ENCODE measurements at regions not wholly inside any gene's neighbourhood (a gene's known extent, or its start where the extent isn't known, plus 50 kb on each side); places are given as distances from the start of the nearest gene placed in this dataset.

- TF ChIP-seq, protein P1, sequence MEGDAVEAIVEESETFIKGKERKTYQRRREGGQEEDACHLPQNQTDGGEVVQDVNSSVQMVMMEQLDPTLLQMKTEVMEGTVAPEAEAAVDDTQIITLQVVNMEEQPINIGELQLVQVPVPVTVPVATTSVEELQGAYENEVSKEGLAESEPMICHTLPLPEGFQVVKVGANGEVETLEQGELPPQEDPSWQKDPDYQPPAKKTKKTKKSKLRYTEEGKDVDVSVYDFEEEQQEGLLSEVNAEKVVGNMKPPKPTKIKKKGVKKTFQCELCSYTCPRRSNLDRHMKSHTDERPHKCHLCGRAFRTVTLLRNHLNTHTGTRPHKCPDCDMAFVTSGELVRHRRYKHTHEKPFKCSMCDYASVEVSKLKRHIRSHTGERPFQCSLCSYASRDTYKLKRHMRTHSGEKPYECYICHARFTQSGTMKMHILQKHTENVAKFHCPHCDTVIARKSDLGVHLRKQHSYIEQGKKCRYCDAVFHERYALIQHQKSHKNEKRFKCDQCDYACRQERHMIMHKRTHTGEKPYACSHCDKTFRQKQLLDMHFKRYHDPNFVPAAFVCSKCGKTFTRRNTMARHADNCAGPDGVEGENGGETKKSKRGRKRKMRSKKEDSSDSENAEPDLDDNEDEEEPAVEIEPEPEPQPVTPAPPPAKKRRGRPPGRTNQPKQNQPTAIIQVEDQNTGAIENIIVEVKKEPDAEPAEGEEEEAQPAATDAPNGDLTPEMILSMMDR (IDR thresholded peaks at IDR 0.05), result no peak
- no peak for TF ChIP-seq EP300 (IDR thresholded peaks at IDR 0.05)
- TF ChIP-seq POLR2AphosphoS5 (IDR thresholded peaks at IDR 0.05), result no peak
- TF ChIP-seq POLR2A (IDR thresholded peaks at IDR 0.05), result no peak
- no peaks in the 10 kb centered on the region for H3K9me3 ChIP-seq
- WGBS, result 30% methylated on average over 6 of the region's 6 CpGs
- H3K27ac ChIP-seq, result no peak overlapping the region
- peaks cover 11% of the 10 kb centered on the region for H3K4me1 ChIP-seq
- H3K4me3 ChIP-seq, result no peak overlapping the region
- H3K36me3 ChIP-seq, result no peaks in the 10 kb centered on the region
- H3K27me3 ChIP-seq, result no peaks in the 10 kb centered on the region
- no peak for DNase-seq (ENCODE audit: low spot score in 2 of 2)
Observed at GRCh38 chr10:44463511-44464121, 78.7 kb upstream of the CXCL12 start.

DNA sequence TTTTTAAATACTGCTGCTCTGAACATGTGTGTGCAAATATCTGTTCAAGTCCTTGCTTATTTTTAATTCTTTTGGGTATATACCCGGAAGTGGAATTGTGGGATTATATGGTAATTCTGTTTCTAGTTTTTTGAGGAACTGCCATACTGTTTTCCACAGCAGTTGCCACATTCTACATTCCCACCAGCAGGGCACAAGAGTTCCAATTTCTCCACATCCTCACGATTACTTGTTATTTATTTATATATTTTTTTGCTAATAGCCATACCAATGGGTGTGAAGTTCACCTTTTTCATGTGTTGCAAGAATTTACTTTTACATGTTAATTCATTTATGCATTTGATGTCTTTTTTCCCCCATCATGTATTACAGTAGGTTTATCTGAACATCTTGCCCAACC, 79.6 kb upstream of the CXCL12 start:
- DNase-seq (ENCODE audit: low spot score in 2 of 2), result no peak
- no peak for TF ChIP-seq EP300 (IDR thresholded peaks at IDR 0.05)
- no peak for TF ChIP-seq POLR2AphosphoS5 (IDR thresholded peaks at IDR 0.05)
- no peak for TF ChIP-seq POLR2A (IDR thresholded peaks at IDR 0.05)
- TF ChIP-seq, protein P1 (IDR thresholded peaks at IDR 0.05), result no peak
- no peaks in the 10 kb centered on the region for H3K27me3 ChIP-seq
- no peaks in the 10 kb centered on the region for H3K9me3 ChIP-seq
- H3K4me3 ChIP-seq, result no peak overlapping the region
- WGBS, result 41% methylated on average over 2 of the region's 2 CpGs
- H3K27ac ChIP-seq, result no peak overlapping the region
- H3K36me3 ChIP-seq, result no peaks in the 10 kb centered on the region
- H3K4me1 ChIP-seq, result peaks cover 11% of the 10 kb centered on the region

DNA sequence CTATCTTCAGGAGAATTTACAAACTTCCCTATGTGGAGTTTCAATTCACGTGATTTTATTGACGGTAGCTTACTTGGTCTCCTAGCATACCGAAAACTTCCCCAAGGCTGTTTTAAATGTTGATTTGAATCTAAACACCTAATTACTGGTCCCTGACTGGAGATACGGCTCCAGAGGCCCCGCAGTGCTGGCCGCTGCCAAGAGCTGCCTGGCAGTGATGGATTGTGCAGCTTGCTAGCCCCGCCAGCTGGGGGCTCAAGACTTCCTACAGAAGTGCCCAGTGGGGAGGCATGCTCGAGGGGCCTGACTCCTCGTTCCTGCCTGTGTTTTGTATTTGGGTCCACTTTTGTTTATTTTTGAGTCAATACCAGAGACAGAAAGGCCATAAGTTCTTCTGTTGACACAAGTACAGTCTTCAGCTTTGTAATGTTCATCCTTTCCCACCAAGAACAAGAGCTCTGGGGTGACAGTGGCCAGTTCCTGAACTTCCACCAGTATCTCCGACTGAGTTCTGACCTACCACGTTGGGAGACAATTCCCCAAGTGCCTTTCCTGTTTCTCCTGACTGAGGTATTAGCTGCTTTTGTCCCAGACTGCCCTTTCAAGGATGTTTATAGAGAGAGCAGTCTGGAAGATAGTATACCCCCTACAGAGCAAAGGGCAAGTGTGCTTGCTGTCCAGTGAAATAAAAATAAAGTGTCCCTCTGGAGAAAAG, 80.7 kb upstream of the CXCL12 start:
- no peak overlapping the region for H3K4me3 ChIP-seq
- TF ChIP-seq POLR2AphosphoS5 (IDR thresholded peaks at IDR 0.05), result no peak
- TF ChIP-seq POLR2A (IDR thresholded peaks at IDR 0.05), result no peak
- TF ChIP-seq, protein P1 (IDR thresholded peaks at IDR 0.05), result no peak
- TF ChIP-seq EP300 (IDR thresholded peaks at IDR 0.05), result no peak

GRCh38 chr10:44466236-44466635, 81.3 kb upstream of the CXCL12 start:
- WGBS, result 79% methylated on average over 2 of the region's 2 CpGs
- TF ChIP-seq EP300 (IDR thresholded peaks at IDR 0.05) (no peak), POLR2AphosphoS5 (IDR thresholded peaks at IDR 0.05) (no peak), POLR2A (IDR thresholded peaks at IDR 0.05) (no peak)
- TF ChIP-seq, protein P1 (IDR thresholded peaks at IDR 0.05), result no peak
- DNase-seq (ENCODE audit: low spot score in 2 of 2), result no peak

More for the DNA sequence above, 80.7 kb upstream of the CXCL12 start:
- 40% methylated on average over 11 of the region's 11 CpGs for WGBS
- Histone ChIP-seq H3K9me3 (no peaks in the 10 kb centered on the region), H3K27ac (no peak overlapping the region), H3K27me3 (no peaks in the 10 kb centered on the region), H3K4me1 (peaks cover 8% of the 10 kb centered on the region), H3K36me3 (no peaks in the 10 kb centered on the region)
- DNase-seq (ENCODE audit: low spot score in 2 of 2), result no peak

DNA sequence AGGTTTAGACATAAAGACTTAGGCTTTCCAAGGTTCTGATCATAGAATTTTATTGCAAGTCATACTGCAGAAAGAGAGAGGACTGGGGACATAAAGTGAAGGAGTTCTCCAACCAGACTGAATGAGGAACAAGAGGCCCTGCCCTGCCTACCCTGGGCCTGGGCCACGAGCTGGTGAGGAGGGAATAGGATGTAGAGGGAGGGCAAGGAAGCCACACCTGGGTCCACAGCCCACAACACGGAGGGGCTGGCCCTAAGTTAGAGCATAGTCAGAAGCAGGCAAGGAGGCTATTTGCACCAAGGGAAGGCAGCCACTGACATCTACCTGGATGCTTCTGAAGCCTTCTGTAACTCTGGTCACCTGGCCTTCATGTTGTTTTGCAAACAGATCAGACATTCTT, 82.2 kb upstream of the CXCL12 start:
- H3K27me3 ChIP-seq, result no peaks in the 10 kb centered on the region
- 66% methylated on average over 2 of the region's 2 CpGs for WGBS
- TF ChIP-seq POLR2AphosphoS5 (IDR thresholded peaks at IDR 0.05), result no peak
- TF ChIP-seq, protein P1 (IDR thresholded peaks at IDR 0.05), result no peak
- no peak overlapping the region for H3K4me3 ChIP-seq
- H3K36me3 ChIP-seq, result no peaks in the 10 kb centered on the region
- H3K4me1 ChIP-seq, result peaks cover 5% of the 10 kb centered on the region
- DNase-seq (ENCODE audit: low spot score in 2 of 2), result no peak
- H3K27ac ChIP-seq, result no peak overlapping the region
- no peaks in the 10 kb centered on the region for H3K9me3 ChIP-seq

More at GRCh38 chr10:44466236-44466635, 81.3 kb upstream of the CXCL12 start:
- Histone ChIP-seq H3K27ac (no peak overlapping the region), H3K4me3 (no peak overlapping the region), H3K27me3 (no peaks in the 10 kb centered on the region), H3K9me3 (no peaks in the 10 kb centered on the region), H3K4me1 (peaks cover 5% of the 10 kb centered on the region), H3K36me3 (no peaks in the 10 kb centered on the region)
